Left lung (tissue), 4 donors: ENCODE measurements at regions not wholly inside any gene's neighbourhood (a gene's known extent, or its start where the extent isn't known, plus 50 kb on each side); places are given as distances from the start of the nearest gene placed in this dataset.
A peak's percentile ranks its signal among the peaks of the same experiment; 100 is the strongest.

ENCODE experiments used
- ATAC-seq: fragments of 200-7000 bp; cut with Tn5 transposase; one replicate; pipeline ENCODE4 v1.9.1; 2020; ENCODE audit warnings: moderate library complexity
- DNase-seq, 4 donors: peaks; one replicate each; pipeline ENCODE4 v3.0.0-alpha.2; 2013 to 2020
- H3K27ac ChIP-seq, 2 donors: fragments of 200-600 bp; sonication (generic) in 1 of 2; one replicate each; pipeline versions ENCODE4 v1.5.0 to v1.8.0; 2020 to 2021
- H3K27me3 ChIP-seq, 2 donors: fragments of 200-600 bp; sonication (generic) in 1 of 2; one replicate each; pipeline versions ENCODE4 v1.5.0 to v1.8.0; 2020 to 2021
- H3K36me3 ChIP-seq, 2 donors: fragments of 200-600 bp; sonication (generic) in 1 of 2; one replicate each; pipeline versions ENCODE4 v1.5.0 to v1.8.0; 2020 to 2021
- H3K4me1 ChIP-seq, 2 donors: fragments of 200-600 bp; one replicate each; pipeline ENCODE4 v1.8.0; 2021
- H3K4me3 ChIP-seq, 2 donors: fragments of 200-600 bp; sonication (generic) in 1 of 2; one replicate each; pipeline versions ENCODE4 v1.5.0 to v1.8.0; 2020 to 2021; ENCODE audit warnings: mild to moderate bottlenecking in 1 of 2
- H3K9me3 ChIP-seq, 2 donors: fragments of 200-600 bp; sonication (generic) in 1 of 2; one replicate each; pipeline versions ENCODE4 v1.5.0 to v1.8.0; 2020 to 2021
- intact Hi-C, 2 donors: fragments of 100-400 bp; cut with DNase I; formaldehyde crosslinking; loops; one replicate each; pipeline versions ENCODE4 v1.11.2 to v1.14.2; 2022
- TF ChIP-seq, protein P1 (sequence below), 2 donors: fragments of 200-600 bp; sonication (generic) in 1 of 2; IDR thresholded peaks; one replicate each; pipeline versions ENCODE4 v1.5.0 to v1.8.0; 2021; ENCODE audit warnings: antibody characterized with exemption in 2 of 2
- donor health status: DM: no; HTN: yes; CAD: no.
- donor health status: DM: no; HTN: no; CAD: no.

DNA sequence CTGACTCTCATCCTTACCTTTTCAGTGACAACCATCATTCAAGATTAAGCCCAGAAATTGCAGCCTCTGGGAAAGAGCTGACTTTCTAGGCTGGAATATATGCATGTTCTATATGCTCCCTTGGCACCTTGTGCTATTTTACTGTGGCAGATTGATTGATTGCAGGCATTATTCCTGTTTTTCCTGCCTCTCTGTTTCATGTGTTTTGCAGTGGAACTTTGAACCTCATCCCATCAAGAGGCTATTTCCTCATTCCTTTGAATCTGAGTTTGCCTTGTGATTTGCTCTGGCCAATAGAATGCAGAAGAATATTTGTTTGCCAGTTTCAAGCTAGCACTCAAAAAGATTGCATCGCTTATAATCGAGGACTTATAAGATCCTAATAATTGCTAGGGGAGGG is 174.8 kb upstream of the DCN start:
- no peak overlapping the region for H3K4me3 ChIP-seq
- H3K9me3 ChIP-seq = no peaks in the 10 kb centered on the region
- H3K4me1 ChIP-seq = peaks cover 0 to 3% of the 10 kb centered on the region in 2 donors
- TF ChIP-seq, protein P1, sequence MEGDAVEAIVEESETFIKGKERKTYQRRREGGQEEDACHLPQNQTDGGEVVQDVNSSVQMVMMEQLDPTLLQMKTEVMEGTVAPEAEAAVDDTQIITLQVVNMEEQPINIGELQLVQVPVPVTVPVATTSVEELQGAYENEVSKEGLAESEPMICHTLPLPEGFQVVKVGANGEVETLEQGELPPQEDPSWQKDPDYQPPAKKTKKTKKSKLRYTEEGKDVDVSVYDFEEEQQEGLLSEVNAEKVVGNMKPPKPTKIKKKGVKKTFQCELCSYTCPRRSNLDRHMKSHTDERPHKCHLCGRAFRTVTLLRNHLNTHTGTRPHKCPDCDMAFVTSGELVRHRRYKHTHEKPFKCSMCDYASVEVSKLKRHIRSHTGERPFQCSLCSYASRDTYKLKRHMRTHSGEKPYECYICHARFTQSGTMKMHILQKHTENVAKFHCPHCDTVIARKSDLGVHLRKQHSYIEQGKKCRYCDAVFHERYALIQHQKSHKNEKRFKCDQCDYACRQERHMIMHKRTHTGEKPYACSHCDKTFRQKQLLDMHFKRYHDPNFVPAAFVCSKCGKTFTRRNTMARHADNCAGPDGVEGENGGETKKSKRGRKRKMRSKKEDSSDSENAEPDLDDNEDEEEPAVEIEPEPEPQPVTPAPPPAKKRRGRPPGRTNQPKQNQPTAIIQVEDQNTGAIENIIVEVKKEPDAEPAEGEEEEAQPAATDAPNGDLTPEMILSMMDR (IDR thresholded peaks at IDR 0.05) = no peak
- ATAC-seq = peak; percentile 19
- intact Hi-C loops = loop anchor here in 1 of 2 donors (10.0 kb wide), 1 partner anchor 383 kb away; no protein-coding TSS in a partner anchor
- no peaks in the 10 kb centered on the region for H3K36me3 ChIP-seq
- DNase-seq = no peak
- no peaks in the 10 kb centered on the region for H3K27me3 ChIP-seq
- H3K27ac ChIP-seq = no peak overlapping the region

DNA sequence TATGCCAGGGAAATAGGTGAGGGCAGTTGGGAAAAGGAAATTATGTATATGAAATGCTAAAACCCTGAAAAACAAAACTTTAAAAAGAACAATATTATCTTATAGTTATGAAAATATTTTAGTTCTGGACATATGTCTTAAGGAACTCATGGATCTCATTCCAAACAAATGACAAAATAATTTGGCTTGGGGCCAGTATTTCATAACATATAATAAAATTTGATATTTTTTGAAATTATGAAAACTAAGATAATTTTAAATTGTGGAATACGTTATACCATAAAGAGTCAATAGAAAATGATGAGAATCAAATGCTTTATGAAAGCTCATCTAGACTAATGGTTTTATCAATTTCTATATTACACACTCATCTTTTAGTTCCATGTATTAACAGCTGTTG is 173.8 kb upstream of the DCN start:
- TF ChIP-seq, protein P1 (IDR thresholded peaks at IDR 0.05) = no peak
- Histone ChIP-seq H3K27me3 (no peaks in the 10 kb centered on the region), H3K27ac (no peak overlapping the region), H3K4me1 (peaks cover 0 to 3% of the 10 kb centered on the region in 2 donors), H3K4me3 (no peak overlapping the region), H3K36me3 (no peaks in the 10 kb centered on the region), H3K9me3 (no peaks in the 10 kb centered on the region)
- DNase-seq = no peak
- intact Hi-C loops = loop anchor here in 1 of 2 donors (10.0 kb wide), 1 partner anchor 382 kb away; no protein-coding TSS in a partner anchor
- ATAC-seq = no peak

DNA sequence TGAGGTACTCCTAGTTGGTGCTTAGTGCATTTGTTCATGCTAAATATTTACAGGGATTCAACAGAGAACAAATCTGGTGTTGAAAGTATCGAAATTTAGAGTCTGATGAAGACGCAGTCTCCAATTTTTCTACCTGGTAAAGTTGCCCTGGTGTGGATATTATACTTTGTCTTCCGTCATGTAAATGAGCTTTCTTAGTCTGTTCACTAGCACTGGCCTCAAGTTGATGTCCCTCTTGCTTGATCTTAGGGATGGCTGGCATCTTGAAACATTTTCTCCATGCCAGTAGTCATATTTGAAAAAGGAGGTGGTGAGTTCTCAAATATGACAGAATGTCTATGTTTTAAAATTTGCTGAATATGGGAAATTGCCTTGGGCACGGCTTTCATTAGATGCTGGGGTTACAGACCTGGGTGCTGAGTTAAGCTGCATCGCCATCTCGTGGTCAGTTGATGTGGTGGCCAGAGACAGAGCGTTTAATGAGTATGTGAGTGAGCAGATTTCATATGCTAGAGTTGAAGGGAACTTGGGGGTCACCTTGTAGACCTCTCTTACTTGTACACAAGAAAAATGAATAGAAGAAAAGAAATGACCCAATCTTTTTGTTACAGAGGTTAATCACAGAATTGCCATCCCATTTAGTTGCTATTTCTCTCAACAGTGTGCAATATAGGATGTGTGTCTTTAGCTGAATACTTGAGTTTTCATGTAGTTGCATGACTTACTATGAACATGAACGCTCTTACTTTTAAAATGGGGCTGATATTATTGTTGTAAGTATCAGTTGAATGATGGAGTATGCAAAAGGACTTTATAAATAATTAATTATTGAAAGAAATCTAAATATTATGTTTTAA is 172.8 kb upstream of the DCN start:
- H3K27me3 ChIP-seq = no peaks in the 10 kb centered on the region
- H3K9me3 ChIP-seq = no peaks in the 10 kb centered on the region
- DNase-seq (peak in 3 of 4 donors; percentile 60 to 83 (median 82)), ATAC-seq (peak; percentile 97)
- intact Hi-C loops = loop anchor here in 1 of 2 donors (10.0 kb wide), 1 partner anchor 381 kb away; no protein-coding TSS in a partner anchor
- TF ChIP-seq, protein P1 (IDR thresholded peaks at IDR 0.05) = peak; percentile 60 to 84
- H3K4me3 ChIP-seq = no peak overlapping the region
- no peak overlapping the region for H3K27ac ChIP-seq
- H3K4me1 ChIP-seq = peaks cover 0 to 3% of the 10 kb centered on the region in 2 donors
- H3K36me3 ChIP-seq = no peaks in the 10 kb centered on the region

DNA sequence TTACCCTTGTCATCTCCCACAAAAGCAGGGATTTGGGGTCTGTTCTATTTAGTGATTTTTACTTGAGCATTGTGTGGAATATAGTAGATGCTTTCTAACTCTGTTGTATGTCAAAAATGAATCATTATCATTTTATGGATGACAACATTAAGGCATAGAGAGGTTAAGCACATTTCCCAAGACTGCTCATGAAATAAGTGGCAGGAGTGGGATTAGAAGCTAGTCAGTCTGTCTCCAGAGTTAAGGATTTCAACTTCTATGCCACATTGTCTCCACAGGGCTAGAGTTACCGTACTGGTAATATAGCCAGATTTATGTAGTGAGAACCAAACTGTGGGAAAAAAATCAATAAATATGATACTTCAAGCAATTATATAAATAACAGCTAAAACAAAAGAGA is 170.6 kb upstream of the DCN start:
- ATAC-seq (no peak), DNase-seq (no peak)
- H3K4me3 ChIP-seq = no peak overlapping the region
- TF ChIP-seq, protein P1 (IDR thresholded peaks at IDR 0.05) = no peak
- H3K27me3 ChIP-seq = no peaks in the 10 kb centered on the region
- H3K4me1 ChIP-seq = peaks cover 0 to 3% of the 10 kb centered on the region in 2 donors
- no peak overlapping the region for H3K27ac ChIP-seq
- H3K36me3 ChIP-seq = no peaks in the 10 kb centered on the region
- H3K9me3 ChIP-seq = no peaks in the 10 kb centered on the region
- intact Hi-C loops = loop anchor here in 1 of 2 donors (10.0 kb wide), 1 partner anchor 378 kb away; no protein-coding TSS in a partner anchor

DNA sequence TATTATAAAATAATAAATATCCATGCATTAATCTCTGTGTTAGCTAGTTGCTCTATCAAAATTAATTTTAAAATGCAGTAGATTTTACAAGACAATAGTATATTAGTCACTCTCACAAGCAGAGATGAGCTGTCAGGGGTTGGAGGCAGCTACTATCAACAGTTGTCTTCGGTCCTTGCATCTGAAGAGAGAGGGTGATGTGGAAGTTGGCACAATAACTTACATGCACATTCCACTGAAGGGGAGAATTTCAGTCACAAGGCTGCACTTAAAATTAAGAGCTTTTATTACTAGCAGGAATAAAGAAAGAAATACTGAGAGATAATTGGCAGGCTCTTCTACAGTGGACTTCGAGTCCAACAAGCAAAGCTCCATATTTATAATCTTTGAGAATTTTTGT is 166.9 kb upstream of the DCN start:
- H3K4me3 ChIP-seq = no peak overlapping the region
- H3K27me3 ChIP-seq = no peaks in the 10 kb centered on the region
- no peaks in the 10 kb centered on the region for H3K36me3 ChIP-seq
- no peaks in the 10 kb centered on the region for H3K9me3 ChIP-seq
- intact Hi-C loops = no loop called here
- no peaks in the 10 kb centered on the region for H3K4me1 ChIP-seq
- no peak overlapping the region for H3K27ac ChIP-seq
- DNase-seq (no peak), ATAC-seq (no peak)
- TF ChIP-seq, protein P1 (IDR thresholded peaks at IDR 0.05) = no peak
